Keratinocyte (primary cell): ENCODE measurements at regions not wholly inside any gene's neighbourhood (a gene's known extent, or its start where the extent isn't known, plus 50 kb on each side); places are given as distances from the start of the nearest gene placed in this dataset.
"Not testable (repeated sequence)": the region's sequence is repeated elsewhere in the genome, so short reads cannot be mapped to it uniquely, and the experiment has no call there.

ENCODE experiments used
- CTCF ChIP-seq, 3 experiments: IDR thresholded peaks in 1 of 3; conservative IDR thresholded peaks in 1 of 3; optimal IDR thresholded peaks in 1 of 3; 2 replicates in 2 of 3; 3 replicates in 1 of 3; pipeline versions ENCODE3 to v1.5.1; 2011; ENCODE audit warnings: low read length in 3 of 3, mild to moderate bottlenecking in 3 of 3, moderate library complexity in 2 of 3, control low read depth in 1 of 3, inconsistent platforms in 1 of 3; ENCODE audit not compliant: insufficient read depth in 2 of 3; ENCODE audit errors: extremely low read depth in 1 of 3
- EZH2 ChIP-seq: IDR thresholded peaks from one replicate; pipeline ENCODE4 v1.6.1; 2012; ENCODE audit warnings: inconsistent platforms, mild to moderate bottlenecking, low read length, moderate library complexity

- not testable (repeated sequence) for TF ChIP-seq CTCF (optimal IDR thresholded peaks at IDR 0.05 in 1 of 3, IDR thresholded peaks at IDR 0.05 in 1 of 3, conservative IDR thresholded peaks at IDR 0.05 in 1 of 3; ENCODE audit: extremely low read depth in 1 of 3, insufficient read depth in 2 of 3, low read length in 3 of 3); EZH2
Measured at GRCh38 chr9:136598390-136599073, 52.7 kb upstream of the NOTCH1 start.
